HG03159 (cell line): ENCODE measurements at regions not wholly inside any gene's neighbourhood (a gene's known extent, or its start where the extent isn't known, plus 50 kb on each side); places are given as distances from the start of the nearest gene placed in this dataset.
"Not testable (repeated sequence)": the region's sequence is repeated elsewhere in the genome, so short reads cannot be mapped to it uniquely, and the experiment has no call there.

Experiments used
- ATAC-seq: cut with Tn5 transposase; IDR thresholded peaks from one replicate; pipeline ENCODE4 v1.9.1; 2021; ENCODE audit warnings: mild to moderate bottlenecking, moderate library complexity; ENCODE audit not compliant: unreplicated experiment

GRCh38 chr5:163874431-163874830 is 369.0 kb downstream of the MAT2B start:
- no peak for ATAC-seq

GRCh38 chr5:163874912-163875311 is 369.5 kb downstream of the MAT2B start:
- not testable (repeated sequence) for ATAC-seq

- ATAC-seq, result no peak
Measured at GRCh38 chr5:163877865-163878264, 372.4 kb downstream of the MAT2B start.

GRCh38 chr5:163878490-163878889 is 373.1 kb downstream of the MAT2B start:
- ATAC-seq, result no peak

GRCh38 chr5:163880302-163880701 is 374.9 kb downstream of the MAT2B start:
- no peak for ATAC-seq

- ATAC-seq, result no peak
Measured at GRCh38 chr5:163885117-163885516, 379.7 kb downstream of the MAT2B start.

GRCh38 chr5:163887854-163888253 is 382.4 kb downstream of the MAT2B start:
- no peak for ATAC-seq

- no peak for ATAC-seq
Measured at GRCh38 chr5:163888366-163888765, 382.9 kb downstream of the MAT2B start.

- ATAC-seq, result no peak
Measured at GRCh38 chr5:163889369-163889768, 383.9 kb downstream of the MAT2B start.

- no peak for ATAC-seq
Measured at GRCh38 chr5:163890261-163890660, 384.8 kb downstream of the MAT2B start.

- no peak for ATAC-seq
Measured at GRCh38 chr5:163893281-163893680, 387.9 kb downstream of the MAT2B start.

GRCh38 chr5:163894645-163895044 is 389.2 kb downstream of the MAT2B start:
- ATAC-seq, result no peak

GRCh38 chr5:163898873-163899272 is 393.5 kb downstream of the MAT2B start:
- no peak for ATAC-seq

GRCh38 chr5:163907783-163908182 is 402.4 kb downstream of the MAT2B start:
- ATAC-seq, result peak; percentile 48

- ATAC-seq, result peak; percentile 33
Measured at GRCh38 chr5:163908253-163908652, 402.8 kb downstream of the MAT2B start.

GRCh38 chr5:163910226-163910625 is 404.8 kb downstream of the MAT2B start:
- ATAC-seq, result no peak

GRCh38 chr5:163912046-163912445 is 406.6 kb downstream of the MAT2B start:
- no peak for ATAC-seq

GRCh38 chr5:163913548-163913947 is 408.1 kb downstream of the MAT2B start:
- no peak for ATAC-seq

GRCh38 chr5:163914910-163915309 is 409.5 kb downstream of the MAT2B start:
- peak; percentile 61 for ATAC-seq

GRCh38 chr5:163915481-163915961 is 410.1 kb downstream of the MAT2B start:
- ATAC-seq, result peak; percentile 78

- peak; percentile 66 for ATAC-seq
Measured at GRCh38 chr5:163916376-163916775, 411.0 kb downstream of the MAT2B start.

GRCh38 chr5:163916861-163917260 is 411.4 kb downstream of the MAT2B start:
- no peak for ATAC-seq

- no peak for ATAC-seq
Measured at GRCh38 chr5:163917747-163918146, 412.3 kb downstream of the MAT2B start.
